ENCODE measurements at regions not wholly inside any gene's neighbourhood (a gene's known extent, or its start where the extent isn't known, plus 50 kb on each side); places are given as distances from the start of the nearest gene placed in this dataset.

DNA sequence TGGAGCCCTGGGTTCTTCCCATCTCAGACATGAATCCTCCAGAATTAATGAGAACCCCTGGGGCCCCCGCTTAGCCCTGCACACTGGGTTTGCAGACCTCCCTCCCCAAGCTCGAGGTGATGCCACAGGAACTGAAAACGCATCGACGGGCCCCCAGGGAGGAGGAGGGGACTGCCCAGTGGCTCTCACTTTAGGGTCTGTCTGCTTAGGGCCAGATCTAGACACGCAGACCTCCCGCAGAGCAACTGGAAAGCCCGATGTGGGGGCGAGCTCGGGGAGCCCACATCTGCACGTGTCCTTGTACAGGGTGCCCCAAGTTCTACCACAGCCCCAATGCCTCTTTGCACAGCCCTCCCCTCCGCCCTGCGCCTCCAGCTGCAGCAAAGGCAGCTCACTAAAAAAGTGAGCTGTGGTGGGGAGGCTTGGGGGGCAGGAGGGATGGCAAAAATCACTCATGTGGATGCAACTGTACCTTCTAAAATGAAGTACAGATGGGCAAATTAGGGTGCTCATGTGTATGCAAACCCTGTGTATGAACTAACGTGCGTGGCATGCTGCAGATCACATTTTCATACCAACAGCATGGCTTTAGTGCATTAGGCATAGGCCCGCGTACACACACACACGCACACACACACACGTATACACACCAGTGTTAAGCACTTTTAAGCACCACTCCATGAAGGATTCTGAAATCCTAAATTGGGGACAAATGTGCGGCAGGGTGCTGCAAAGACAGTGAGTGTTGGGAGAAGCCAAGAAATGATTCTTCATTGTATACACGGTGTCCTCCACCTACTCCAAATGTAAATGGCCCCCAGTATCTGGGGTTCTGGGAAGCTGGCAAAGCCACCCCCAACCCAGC, 99.9 kb upstream of the MAP1LC3B2 start:
- H3K27me3 Mint-ChIP-seq, result peaks cover 6% of the 10 kb centered on the region
- Histone ChIP-seq H2AFZ (ENCODE audit: insufficient read depth, low read depth, low read length, poor library complexity, severe bottlenecking) (peak overlapping the region; percentile 5), H3K4me1 (ENCODE audit: control insufficient read depth in 2 of 2, insufficient read depth in 2 of 2, low read length in 2 of 2) (peaks cover 5 to 11% of the 10 kb centered on the region in 2 donors), H3K4me3 (ENCODE audit: control extremely low read depth in 1 of 5, extremely low read depth in 1 of 5, insufficient read depth in 1 of 5, low read depth in 2 of 5, low read length in 4 of 5) (no peak overlapping the region), H3K79me2 (ENCODE audit: control insufficient read depth, insufficient read depth, low read length) (no peaks in the 10 kb centered on the region), H3K27ac (ENCODE audit: low read length in 2 of 2) (no peak overlapping the region), H3K9ac (ENCODE audit: low read length) (no peak overlapping the region), H3K4me2 (replicated peaks; ENCODE audit: low read depth, low read length, poor library complexity, severe bottlenecking) (peak overlapping the region; percentile 26), H4K20me1 (ENCODE audit: control insufficient read depth, insufficient read depth, low read length, poor library complexity, severe bottlenecking) (no peaks in the 10 kb centered on the region), H3K9me3 (ENCODE audit: control extremely low read depth in 1 of 3, control insufficient read depth in 2 of 3, insufficient read depth in 1 of 3, low read length in 2 of 3) (peaks cover 0 to 7% (median 0%) of the 10 kb centered on the region in 3 donors), H3K27me3 (replicated peaks in 1 of 4; ENCODE audit: control extremely low read depth in 1 of 4, control insufficient read depth in 3 of 4, insufficient read depth in 4 of 4, low read length in 3 of 4) (peaks cover 0 to 8% (median 0%) of the 10 kb centered on the region in 4 experiments), H3K36me3 (replicated peaks in 1 of 2; ENCODE audit: control extremely low read depth in 1 of 2, control insufficient read depth in 1 of 2, extremely low read depth in 1 of 2, insufficient read depth in 2 of 2, low read length in 1 of 2) (no peaks in the 10 kb centered on the region)
- H3K27ac Mint-ChIP-seq, result no peak overlapping the region
- ChIA-PET CTCF (no interaction called here), POLR2A (interaction anchor here (0.6 kb wide), 1 partner anchor 73 kb away, joined by 4 read pairs; no protein-coding TSS in a partner anchor)
- no peaks in the 10 kb centered on the region for H3K9me3 Mint-ChIP-seq (ENCODE audit: insufficient read depth)
- WGBS (ENCODE audit: insufficient coverage), result 47% methylated on average over 14 of the region's 21 CpGs
- H3K4me1 Mint-ChIP-seq, result peaks cover 24% of the 10 kb centered on the region
- peak; percentile 32 for DNase-seq
- intact Hi-C loops (cut with micrococcal nuclease), result no loop called here
- TF ChIP-seq EZH2 (IDR thresholded peaks at IDR 0.05; ENCODE audit: borderline replicate concordance, insufficient read depth, low read depth, low read length, poor library complexity, severe bottlenecking), result no peak
- TF ChIP-seq CTCF (IDR thresholded peaks at IDR 0.05), result no peak
- peak overlapping the region; percentile 39 for H3K4me3 Mint-ChIP-seq
- peak; percentile 36 for ATAC-seq (ENCODE audit: low read depth)

Data from B cell (primary cell).